Stimulated activated CD4-positive, alpha-beta T cell treated with anti-CD3 and anti-CD28 coated beads, Interleukin-4, amount 100 ng/mL, for 4 hours (primary cell): ENCODE measurements at regions not wholly inside any gene's neighbourhood (a gene's known extent, or its start where the extent isn't known, plus 50 kb on each side); places are given as distances from the start of the nearest gene placed in this dataset.
"Not testable (repeated sequence)": the region's sequence is repeated elsewhere in the genome, so short reads cannot be mapped to it uniquely, and the experiment has no call there.

Source experiments
- DNase-seq, 2 experiments: peaks; one replicate each; pipeline ENCODE4 v3.0.0-alpha.2; 2020

DNA sequence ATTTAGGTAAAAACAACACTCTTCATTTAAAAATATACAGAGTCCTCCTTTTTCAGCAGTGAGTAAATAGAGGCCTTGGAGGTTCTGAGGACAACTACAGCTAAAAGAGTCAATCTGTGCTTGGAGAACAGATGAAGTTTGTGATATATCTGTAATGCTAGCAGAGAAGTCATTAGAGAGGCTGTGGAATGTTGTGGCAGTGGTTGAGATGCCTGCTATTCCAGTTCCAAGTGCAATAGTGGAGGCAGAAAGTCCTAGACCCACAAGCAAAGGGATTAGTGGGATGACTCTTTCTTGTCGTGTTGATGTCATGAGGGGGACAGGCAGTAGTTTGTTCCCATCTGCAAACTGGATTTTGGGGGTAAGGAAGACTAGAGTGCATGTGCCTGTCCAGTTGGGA is 62.1 kb upstream of the EZR start:
- not testable (repeated sequence) for DNase-seq

DNA sequence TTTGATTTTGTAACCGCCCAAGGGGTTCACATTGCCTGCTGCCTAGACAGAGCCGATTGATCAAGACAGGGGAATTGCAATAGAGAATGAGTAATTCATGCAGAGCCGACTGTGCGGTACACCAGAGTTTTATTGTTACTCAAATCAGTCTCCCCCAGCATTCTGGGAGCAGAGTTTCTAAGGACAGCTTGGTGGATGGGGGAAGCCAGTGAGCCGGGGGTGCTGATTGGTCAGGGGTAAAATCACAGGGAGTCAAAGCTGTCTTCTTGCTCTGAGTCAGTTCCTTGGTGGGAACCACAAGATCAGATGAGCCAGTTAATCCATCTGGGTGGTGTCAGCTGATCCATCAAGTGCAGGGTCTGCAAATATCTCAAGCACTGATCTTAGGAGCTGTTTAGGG is 60.0 kb upstream of the EZR start:
- DNase-seq, result no peak

DNA sequence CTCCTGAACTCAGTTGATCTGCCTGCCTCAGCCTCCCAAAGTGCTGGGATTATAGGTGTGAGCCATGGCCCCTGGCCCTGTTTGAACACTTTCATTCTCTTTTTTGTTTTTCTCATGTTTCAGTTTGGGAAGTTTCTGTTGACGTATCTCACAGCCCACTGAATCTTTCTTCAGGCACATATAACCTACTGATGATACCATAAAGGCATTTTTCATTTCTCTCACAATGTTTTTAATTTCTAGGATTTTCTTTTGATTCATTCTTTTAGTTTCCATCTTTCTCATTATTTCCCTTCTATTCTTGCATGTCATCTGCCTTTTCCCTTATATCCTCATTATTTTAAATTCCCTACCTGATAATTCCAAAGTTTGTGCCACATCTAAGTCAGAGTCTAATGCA is 58.5 kb upstream of the EZR start:
- DNase-seq, result no peak

DNA sequence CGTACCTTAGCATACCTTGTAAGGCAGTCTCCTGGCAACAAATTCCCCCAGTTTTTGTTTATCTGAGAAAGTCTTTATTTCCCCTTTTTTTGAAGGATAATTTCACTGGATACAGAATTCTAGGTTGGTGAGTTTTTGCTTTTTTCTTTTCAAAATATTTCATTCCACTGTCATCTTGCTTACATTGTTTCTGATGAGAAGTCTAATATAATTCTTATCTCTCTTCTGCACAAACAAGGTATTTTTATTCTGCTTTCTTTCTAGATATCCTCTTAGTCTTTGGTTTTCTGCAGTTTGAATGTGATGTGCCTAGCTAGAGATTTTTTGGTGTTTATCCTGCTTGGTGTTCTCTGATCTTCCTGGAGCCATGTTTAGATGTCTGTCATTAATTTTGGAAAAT is 57.7 kb upstream of the EZR start:
- no peak for DNase-seq

DNA sequence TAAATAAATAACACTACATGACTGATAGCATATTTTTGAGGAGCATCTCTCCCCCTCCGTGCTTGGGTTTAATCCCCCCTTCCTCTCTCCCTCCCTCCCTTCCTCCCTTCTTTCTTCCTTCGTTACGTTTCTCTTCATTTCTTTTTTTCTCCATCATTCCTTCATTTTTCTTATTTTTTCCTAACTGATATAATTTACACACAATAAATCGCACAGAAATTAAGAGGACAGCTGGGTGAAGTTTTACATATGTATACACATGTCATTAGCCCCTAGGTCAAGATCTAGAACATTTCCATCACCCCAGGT is 51.4 kb upstream of the EZR start:
- DNase-seq, result no peak

DNA sequence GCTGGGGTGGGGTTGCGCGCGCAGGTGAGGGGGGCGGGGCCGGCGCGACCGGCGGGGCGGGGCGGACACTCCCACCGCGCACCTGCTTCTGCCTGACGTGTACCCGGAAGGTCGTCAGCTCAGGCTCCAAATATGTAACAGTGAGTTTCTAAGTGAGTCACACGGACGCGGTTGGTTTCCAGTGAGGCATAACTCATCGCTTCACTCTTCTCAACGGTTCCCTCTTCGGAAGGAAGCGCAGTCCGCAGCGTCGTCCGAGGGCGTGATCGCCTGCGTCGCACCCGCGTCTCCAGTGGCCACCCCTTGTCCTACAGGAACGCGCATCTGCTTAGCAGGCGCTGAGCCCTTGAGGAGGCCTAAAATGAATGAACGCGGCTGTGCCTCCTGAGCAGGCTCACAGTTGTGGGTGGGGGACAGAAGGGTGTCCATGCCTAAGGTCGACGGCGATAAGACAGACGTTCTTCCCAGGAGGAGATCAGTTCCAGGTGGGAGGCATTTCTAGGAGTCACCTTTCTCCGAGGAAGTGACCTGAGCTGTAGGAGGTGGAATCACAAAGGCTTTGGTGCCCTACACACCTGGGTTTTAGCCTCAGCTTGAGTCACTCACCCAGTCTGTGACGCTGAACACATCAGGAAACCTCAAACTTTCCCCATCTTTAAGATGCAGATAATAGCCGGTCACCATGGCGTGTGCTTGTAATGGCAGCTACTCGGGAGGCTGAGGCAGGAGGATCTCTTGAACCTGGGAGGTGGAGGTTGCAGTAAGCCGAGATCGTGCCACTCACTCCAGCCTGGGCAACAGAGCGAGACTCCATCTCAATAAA is 50.9 kb upstream of the EZR start:
- DNase-seq, result peak in 1 of 2 experiments; percentile 72

DNA sequence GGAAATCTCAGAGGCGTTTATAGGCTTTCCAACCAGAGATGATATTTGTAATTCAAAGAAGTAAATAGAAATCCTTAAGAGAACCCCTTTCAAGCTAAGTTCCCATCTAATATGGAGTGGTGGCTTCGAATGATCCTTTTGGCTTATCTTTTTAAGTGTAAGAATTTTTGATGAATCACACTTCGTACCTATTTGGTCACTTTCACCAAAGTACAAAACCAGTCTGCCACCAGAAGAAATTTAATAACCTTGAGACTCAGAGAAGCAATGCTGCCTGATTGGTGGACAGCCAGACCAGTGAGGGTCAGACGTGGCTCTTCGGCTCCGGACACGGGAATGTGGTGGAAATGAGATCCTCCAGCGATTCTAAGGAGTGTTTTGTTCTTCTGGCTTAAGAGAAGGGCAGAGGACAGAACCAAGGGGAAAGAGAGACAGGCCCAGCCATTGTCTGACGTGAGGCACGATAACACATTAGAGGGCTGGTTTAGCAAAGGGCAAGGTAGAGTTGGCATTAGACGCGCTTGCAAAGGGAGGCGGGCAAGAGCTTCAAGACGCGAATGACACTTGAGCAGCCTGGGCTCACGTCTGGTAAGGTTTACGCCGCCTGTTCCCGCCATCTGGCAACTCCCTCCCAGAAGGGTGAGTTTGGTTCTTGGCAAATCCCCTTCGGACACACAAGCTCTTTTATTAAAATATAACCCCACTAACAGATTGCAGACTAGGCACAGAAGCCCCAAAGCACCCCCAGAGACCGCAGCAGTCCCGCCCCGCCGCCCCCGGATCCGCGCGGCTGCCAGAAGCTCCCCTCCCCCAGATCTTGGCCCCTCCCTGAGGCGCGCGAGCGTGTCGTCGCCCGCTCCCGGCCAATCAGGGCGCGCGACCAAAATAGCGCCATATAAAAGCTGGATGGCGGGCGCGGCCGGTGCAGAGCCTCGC is 50.0 kb upstream of the EZR start:
- peak; percentile 96 to 97 for DNase-seq
